ENCODE measurements at regions not wholly inside any gene's neighbourhood (a gene's known extent, or its start where the extent isn't known, plus 50 kb on each side); places are given as distances from the start of the nearest gene placed in this dataset.

DNA sequence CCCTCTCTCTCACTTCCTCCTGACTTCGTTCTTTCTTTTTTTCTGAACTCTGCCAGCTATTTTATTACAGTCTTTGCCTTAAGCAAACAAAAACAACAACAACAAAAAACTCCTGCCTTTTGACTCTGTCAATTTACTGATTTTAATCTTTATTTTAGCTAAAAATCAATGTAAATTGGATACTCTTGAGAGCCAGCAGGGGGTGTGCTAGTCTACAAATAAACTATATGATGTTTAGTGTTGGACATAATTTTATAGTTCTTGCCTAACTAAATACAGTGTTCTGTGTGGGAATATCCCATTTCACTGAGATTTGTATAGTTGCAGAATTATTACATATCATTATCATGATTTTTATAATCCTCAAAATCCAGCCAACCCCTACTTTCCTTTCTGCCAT, 1199.9 kb upstream of the SPRY2 start:
- H3K4me3 ChIP-seq (ENCODE audit: low read depth, low read length) = no peak overlapping the region
- no peak for DNase-seq (ENCODE audit: low read depth)

DNA sequence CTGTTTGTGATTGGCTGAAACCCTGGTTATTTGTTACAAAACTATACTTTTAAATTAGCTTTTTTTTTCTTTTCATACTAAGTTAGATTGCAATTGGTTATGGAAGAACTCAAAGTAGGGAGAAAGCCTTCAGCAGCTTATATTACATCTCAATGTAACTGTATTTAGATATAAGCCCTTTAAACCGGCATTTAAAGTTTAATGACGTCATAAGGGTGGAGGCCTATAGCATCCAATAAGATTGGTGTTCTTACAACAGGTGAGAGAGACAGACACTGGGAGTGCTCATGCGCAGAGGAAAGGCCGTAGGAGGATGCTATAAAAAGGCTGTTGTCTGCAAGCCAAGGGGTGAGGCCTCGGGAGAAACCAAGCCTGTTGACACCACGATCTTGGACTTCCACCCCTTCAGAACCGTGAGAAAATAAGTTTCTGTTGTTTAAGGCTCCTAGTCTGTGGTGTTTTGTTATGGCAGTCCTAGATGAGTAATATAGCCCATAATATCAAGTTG, 1198.8 kb upstream of the SPRY2 start:
- DNase-seq (ENCODE audit: low read depth) = no peak
- H3K4me3 ChIP-seq (ENCODE audit: low read depth, low read length) = no peak overlapping the region

DNA sequence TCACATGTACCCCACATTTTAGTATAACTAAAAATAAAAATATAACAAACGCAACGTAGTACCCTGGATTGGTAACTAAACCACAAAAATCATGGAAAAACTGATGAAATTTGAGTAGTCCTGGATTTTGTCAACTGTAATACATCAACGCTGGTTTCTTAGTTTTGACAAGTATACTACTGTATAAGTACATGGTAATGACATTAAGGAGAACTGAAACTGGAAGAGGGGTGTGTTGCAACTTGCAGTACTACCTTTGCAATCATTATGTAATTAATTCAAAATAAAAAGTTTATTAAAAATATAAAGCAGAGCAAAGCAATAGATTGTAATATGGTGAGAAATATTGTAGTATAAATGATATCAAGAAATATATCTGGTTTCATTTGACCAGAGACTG, 1158.0 kb upstream of the SPRY2 start:
- no peak for DNase-seq (ENCODE audit: low read depth)
- no peak overlapping the region for H3K4me3 ChIP-seq (ENCODE audit: low read depth, low read length)

DNA sequence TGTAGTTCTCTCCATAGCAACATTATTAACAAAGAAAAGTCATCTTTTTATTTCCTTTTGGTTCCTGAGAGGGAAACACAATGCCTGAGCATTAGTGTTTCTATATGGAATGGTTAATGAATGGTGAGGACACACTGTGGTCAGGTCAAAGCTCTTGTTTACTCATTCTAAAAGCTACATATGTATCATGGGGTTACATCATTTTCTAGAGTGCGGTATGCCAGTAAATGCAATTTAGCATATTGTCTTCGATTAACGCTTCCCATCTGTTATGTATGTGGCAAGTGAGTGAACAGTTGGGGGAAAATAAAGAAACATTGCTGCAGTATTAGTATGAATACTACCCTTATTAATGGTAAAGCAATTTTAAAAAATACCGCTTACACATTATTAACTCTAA, 1152.2 kb upstream of the SPRY2 start:
- no peak overlapping the region for H3K4me3 ChIP-seq (ENCODE audit: low read depth, low read length)
- no peak for DNase-seq (ENCODE audit: low read depth)

DNA sequence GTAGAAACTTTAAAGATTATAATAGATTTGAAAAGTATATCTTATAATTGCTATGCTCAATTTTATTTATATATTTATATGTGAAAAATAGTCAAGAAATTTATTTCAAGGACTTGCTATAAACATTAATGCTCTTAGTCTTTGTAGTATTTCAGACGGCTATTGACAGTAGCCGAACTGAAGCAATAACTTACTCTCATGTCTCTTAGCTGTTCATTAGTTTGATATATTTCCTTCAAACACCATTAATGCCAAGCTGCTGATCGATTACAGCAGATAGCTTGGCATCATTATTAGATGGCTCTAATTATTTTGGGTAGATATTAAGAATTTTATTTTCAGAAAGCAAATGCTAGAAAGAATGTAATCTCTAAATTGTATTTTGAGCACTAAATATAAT, 1151.5 kb upstream of the SPRY2 start:
- H3K4me3 ChIP-seq (ENCODE audit: low read depth, low read length) = no peak overlapping the region
- DNase-seq (ENCODE audit: low read depth) = no peak

DNA sequence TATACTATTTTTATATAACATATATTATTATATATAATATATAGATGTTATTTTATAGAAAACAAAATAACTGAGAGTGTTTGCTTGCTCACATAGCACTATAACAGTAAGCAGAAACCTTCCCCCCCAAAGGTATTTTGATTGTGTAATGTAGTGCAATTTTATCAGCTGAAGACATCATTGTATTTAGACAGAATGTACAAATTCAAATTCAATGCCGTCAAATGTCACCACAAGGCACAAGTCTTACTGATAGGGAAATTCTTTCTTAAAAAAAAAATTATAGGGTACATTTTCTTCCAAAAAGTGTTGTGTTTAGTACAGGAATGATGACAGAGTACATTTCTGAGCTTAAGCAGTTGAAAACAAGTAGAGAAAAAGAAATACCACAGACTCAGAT, 1147.1 kb upstream of the SPRY2 start:
- DNase-seq (ENCODE audit: low read depth) = no peak
- no peak overlapping the region for H3K4me3 ChIP-seq (ENCODE audit: low read depth, low read length)

DNA sequence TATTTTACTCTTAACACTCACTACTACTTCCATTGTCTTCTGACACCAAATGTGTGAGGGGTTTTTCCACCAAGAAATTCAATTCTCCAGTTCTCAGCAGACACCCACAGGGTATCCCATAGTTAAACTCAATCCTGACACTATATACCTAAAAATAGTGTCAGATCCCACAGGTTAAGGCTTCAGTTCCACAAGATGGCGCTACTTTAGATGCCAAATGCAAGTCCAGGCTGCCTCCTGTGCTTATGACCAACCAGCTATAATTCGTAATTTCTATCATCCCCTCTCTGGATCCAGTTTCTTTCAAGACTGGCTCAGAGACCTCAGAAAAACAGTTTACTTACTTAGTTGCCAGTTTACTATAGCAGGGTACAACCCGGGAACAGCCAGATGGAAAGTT, 1146.2 kb upstream of the SPRY2 start:
- no peak for DNase-seq (ENCODE audit: low read depth)
- no peak overlapping the region for H3K4me3 ChIP-seq (ENCODE audit: low read depth, low read length)

DNA sequence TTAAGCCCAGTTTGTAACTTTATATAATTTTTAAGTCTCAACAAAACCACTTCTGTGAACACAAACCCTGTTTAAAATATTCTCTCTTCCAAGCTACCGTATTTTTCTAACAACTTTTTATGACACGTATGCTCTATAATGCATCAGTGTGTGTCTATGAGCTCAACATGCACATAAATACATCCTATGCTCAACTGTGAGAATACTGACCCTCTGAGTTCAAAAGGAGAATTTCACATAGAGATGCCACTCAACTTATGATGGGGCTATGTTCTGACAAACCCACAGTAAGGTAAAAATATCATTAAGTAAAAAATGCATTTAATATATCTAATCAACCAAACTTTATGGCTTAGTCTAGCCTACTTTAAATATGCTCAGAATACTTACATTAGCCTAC, 1139.7 kb upstream of the SPRY2 start:
- no peak for DNase-seq (ENCODE audit: low read depth)
- H3K4me3 ChIP-seq (ENCODE audit: low read depth, low read length) = no peak overlapping the region

DNA sequence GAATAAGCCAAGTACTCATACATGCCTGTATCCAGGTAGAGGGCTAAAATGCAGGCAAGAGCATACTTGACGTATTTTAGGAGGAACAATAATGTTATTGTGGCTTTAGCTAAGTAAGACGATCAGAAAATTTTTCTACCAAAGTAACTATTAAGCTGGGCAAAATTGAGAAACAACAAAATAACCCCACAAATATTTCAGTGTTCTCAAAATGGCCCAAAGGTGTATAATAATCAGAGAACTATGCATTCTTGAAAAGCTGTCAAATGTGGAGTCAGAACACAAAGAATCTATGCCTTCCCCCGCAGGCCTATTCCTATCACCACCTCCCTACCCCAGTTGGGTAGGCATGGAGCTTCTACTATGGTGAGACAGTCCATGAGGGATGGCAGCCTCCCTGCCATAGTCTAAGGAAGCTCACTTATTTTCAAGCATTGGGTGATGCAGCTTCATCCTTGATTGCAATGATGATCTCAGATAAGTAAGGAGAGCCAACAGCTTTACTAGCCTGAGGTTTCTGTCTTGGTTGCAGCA, 1132.5 kb upstream of the SPRY2 start:
- no peak for DNase-seq (ENCODE audit: low read depth)
- no peak overlapping the region for H3K4me3 ChIP-seq (ENCODE audit: low read depth, low read length)

DNA sequence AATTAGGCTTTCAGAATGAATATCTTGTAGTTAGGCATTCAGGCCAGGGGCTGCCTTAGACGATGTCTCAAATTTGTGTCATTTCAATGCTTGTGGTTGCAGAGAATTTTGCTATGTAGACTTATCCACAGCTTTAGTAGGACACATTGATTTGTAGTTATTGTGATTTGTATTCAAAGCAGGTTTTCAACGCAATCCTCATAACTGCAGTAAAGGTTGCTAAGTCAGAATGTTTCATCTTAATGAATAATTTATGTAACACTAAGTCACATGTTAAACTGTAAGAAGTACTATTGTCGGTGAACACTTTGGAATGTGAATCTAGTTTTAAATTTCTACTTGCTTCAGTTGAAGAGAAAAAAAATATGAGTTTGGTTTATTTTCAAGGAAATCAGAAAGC, 1117.2 kb upstream of the SPRY2 start:
- no peak for DNase-seq (ENCODE audit: low read depth)
- H3K4me3 ChIP-seq (ENCODE audit: low read depth, low read length) = no peak overlapping the region

DNA sequence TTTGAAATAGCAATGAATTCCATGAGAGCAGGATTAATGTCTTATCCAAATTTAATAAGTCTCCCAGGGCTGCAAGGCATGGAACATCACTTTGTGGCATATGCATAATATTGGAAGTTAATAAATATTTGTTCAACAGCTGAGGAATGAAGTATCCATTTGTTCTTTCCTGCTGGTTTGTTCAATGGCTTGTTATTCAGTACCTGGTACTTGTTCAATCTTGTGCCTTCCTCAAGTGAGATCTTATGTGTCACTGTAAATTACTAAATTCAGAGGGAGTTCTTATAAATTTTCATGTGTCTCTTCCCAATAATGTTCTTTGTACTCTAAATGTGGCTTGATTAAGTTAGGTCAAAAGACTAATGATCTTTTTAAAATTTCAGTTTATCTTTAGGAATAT, 1105.5 kb upstream of the SPRY2 start:
- no peak for DNase-seq (ENCODE audit: low read depth)
- H3K4me3 ChIP-seq (ENCODE audit: low read depth, low read length) = no peak overlapping the region

DNA sequence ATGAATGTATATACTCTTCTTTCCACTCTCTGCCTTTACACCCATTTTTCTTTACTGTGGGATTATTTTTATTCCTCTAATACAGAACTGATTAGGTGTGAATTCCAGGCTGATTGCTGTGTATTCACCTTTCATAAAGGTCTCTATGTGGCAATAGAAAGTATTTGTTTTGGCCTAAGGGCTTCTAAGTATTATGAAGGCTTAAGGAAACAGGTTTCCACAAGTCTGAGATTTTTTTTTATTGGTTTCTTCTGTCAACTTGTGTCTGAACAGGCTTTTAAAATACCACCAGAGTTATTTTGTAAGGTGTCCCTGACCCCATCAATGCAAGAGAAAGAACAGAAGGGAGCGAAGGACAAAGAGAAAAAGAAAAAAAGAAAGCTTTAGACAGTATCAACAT, 1102.0 kb upstream of the SPRY2 start:
- no peak overlapping the region for H3K4me3 ChIP-seq (ENCODE audit: low read depth, low read length)
- no peak for DNase-seq (ENCODE audit: low read depth)

DNA sequence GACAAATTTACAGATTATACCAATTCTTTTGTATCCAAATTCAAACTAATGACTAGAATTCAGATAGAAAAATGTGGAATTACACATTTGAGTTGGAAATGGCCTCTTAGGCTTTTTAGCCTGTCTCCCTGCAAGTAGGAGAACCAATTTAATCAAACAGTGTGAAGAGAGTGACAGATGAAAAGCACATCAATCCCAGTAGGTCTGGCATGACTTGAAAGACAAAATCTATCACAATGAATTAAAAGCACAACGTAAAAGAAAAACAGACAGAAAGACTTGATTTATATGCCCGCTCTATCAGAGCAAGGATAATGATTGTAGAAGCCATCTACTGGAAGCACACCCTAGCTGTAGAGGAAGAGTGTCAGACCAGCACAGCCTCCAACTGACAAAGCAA, 1084.4 kb upstream of the SPRY2 start:
- no peak overlapping the region for H3K4me3 ChIP-seq (ENCODE audit: low read depth, low read length)
- DNase-seq (ENCODE audit: low read depth) = no peak

DNA sequence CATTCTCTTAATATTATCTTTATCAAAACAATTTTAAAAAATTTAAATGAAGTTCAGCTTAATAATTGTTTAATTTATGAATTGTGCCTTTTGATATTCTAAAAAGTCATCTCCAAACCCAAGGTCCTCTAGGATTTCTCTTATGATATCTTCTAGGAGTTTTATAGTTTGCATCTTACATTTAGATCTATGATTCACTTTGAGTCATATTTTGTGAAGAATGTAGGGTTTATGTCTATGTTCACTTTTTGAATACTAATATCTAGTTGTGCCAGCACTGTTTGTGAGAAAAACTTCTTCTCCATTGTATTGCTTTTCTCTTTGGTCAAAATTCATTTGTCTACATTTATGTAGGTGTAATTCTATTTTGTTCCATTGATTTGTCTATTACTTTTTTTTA, 1068.4 kb upstream of the SPRY2 start:
- no peak for DNase-seq (ENCODE audit: low read depth)
- H3K4me3 ChIP-seq (ENCODE audit: low read depth, low read length) = no peak overlapping the region

DNA sequence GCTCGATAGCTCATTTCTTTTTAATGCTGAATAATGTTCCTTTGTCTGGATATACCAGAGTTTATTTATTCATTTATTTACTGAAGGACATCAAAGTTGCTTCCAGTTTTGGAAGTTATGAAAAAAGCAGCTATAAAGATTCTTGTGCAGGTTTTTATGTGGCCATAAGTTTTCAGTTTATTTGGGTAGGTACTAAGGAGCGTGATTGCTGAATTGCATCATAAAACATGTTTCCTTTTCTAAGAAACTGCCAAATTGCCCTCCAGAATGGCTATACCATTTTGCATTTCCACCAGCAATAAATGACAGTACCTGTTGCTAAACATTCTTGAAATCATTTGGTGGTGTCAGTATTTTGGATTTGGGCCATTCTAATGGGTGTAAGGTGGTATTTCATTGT, 1067.7 kb upstream of the SPRY2 start:
- no peak for DNase-seq (ENCODE audit: low read depth)

DNA sequence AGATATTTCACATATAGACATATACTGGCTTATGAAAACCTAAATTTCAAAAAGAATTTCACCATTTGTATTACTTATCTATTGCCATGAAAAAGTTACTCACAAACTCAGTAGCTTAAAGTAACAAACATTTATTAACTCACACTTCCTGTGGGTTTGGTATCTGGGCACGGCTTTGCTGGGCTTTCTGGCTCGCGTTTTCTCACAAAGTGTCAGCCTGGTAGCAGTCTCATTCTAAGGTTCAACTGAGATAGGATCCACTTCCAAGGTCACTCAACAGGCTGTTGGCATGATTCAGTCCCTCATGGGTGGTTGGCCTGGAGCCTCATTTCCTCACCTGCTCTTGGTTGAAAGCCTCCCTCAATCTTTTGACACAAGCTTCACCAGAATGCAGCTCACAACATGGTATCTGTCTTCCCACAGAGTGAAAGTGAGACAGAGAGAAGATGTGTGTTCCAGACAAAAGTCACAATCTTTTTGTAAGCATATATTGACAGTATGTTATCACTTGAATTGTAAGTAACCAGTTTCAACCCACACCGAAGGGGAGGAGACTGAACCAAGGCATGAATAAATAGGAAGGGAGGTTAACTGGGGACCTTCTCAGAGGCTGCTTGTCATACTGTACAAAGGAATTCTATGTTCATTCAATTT, 1065.8 kb upstream of the SPRY2 start:
- no peak for DNase-seq (ENCODE audit: low read depth)
- H3K4me3 ChIP-seq (ENCODE audit: low read depth, low read length) = no peak overlapping the region

More for the DNA sequence above, 1067.7 kb upstream of the SPRY2 start:
- no peak overlapping the region for H3K4me3 ChIP-seq (ENCODE audit: low read depth, low read length)

DNA sequence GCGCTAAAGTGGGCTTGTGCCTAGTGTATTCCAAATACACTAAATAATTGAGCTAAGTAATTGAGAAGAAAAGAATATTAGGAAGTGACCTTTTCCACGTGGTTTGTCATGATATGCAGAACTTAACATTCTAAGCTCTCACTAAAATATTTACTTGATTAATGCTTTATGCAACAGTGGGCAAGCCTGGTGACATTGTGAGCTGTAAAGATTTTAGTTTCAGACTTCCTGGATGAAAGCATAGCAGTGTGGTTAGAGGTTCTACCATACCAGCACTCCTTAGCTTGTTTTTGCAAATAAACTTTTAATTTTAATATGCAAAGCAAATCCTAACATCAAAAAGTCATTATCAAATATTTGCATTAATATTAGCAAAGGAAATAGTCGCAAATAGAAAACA, 1065.1 kb upstream of the SPRY2 start:
- no peak overlapping the region for H3K4me3 ChIP-seq (ENCODE audit: low read depth, low read length)
- no peak for DNase-seq (ENCODE audit: low read depth)

DNA sequence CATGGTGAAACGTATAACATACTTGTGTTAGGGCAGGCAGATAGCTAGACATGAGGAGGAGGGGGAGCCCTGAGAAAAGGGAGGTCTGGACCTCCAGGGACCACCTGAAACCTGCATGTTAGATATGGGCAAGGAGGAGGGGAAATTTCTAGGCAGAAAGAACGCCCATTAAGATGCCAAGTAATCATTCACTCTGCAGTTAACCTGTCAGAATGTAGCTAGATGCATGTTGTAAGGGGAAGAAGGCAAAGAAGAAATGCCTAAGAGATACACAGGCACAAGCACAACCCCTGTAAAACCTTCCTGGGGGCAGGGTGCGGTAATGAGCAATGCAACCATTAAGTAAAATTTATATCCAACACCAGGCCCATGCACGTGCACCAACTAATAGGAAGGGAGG, 1055.3 kb upstream of the SPRY2 start:
- DNase-seq (ENCODE audit: low read depth) = no peak
- no peak overlapping the region for H3K4me3 ChIP-seq (ENCODE audit: low read depth, low read length)

DNA sequence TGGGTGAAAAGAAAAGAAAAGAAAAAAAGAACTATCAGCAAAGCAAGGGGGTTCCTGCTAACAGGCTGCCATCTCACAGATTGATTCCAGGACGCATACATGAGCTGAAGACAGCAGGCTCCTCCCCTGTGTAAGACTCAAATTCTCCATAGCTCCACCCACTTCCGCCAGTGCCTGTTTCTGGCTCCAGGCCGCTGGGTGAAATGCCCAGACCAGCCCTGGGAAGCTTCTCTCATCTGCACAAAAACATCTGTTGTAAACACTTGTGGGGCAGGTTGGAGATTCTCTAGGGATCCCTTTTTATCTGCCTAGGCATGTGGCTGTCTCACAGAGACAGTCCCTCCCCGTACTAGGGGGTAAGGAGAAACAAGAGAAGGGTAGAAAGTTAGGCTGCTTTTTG, 1054.4 kb upstream of the SPRY2 start:
- no peak for DNase-seq (ENCODE audit: low read depth)
- no peak overlapping the region for H3K4me3 ChIP-seq (ENCODE audit: low read depth, low read length)

DNA sequence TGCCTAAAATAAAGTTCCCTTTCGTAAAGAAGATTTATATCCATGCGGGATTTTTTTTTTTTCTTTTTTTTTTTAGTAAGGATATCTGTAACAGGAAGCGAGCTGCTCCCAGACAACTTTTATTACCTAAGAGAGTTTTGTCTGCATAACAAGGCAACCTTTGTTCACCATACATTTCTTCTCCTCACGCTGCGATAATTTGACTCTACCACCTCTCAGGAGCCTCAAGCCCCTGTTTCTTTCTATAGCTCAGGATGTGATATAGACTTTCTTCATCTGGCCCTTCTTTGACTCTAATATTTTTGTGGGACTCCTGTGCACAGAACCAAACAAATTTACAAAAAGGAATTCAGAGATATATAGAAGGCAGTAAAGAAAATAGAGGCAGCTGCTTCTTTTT, 1053.7 kb upstream of the SPRY2 start:
- no peak for DNase-seq (ENCODE audit: low read depth)
- H3K4me3 ChIP-seq (ENCODE audit: low read depth, low read length) = no peak overlapping the region

DNA sequence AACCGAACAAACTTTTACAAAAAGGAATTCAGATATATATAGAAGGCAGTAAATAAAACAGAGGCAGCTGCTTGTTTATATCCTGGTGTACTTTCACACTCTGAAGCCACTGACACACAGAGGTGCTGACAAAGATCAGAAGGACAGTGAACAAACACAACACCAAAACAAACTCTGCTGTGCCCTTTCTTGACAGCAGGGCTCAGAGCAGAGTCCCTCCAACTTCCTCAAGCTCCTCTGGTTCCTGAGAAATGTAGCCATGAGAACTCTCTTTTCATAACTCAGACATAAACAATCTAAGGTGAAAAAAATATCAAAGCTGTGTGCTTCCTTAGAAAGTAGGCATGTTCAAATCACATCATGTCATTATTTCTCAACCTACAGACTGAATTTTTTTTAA, 1052.8 kb upstream of the SPRY2 start:
- no peak for DNase-seq (ENCODE audit: low read depth)

DNA sequence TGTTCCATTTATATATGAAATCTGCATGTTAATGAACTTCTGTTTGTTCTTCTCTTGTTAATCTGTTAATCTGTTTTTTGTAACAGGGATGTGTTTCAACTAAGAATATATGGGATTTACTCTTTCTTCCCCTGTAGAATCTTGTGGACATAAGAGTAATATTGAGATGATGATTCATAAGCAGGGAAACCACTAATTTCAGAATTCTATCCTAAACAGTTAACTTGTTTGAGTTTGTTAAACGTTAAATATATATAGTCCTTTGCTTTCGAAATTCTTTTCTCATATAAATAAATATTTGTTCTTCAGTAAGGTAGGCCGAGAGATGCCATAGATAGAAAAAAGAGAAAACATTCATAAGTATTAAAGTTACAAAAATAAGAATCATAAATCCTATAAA, 1052.2 kb upstream of the SPRY2 start:
- no peak overlapping the region for H3K4me3 ChIP-seq (ENCODE audit: low read depth, low read length)
- DNase-seq (ENCODE audit: low read depth) = no peak

More for the DNA sequence above, 1052.8 kb upstream of the SPRY2 start:
- no peak overlapping the region for H3K4me3 ChIP-seq (ENCODE audit: low read depth, low read length)
